ENCODE measurements at regions not wholly inside any gene's neighbourhood (a gene's known extent, or its start where the extent isn't known, plus 50 kb on each side); places are given as distances from the start of the nearest gene placed in this dataset.

DNA sequence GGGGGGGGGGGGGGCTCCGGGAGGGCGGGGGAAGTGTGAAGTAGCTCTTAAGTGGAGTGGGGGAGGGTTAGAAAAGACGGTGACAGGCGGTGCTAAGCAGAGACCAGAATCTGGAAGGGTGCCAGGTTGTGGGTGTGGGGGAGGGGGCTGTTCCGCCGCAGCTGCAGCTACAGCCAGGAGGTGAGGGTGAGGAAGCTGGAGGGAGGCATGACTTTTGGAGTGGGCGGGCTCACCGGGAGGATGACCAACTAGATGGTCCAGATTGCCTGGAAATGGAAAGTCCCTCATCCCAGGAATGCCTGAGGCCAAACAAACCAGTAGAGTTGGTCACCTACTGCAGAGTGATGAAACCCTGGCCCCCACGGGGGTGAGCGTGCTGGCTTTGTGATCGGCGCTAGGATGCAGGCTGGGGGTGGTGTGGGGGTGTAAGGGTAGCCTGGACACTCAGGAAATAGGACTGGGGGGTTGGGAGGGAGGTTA, 158.1 kb upstream of the SHB start:
- DNase-seq (peak; percentile 92), ATAC-seq (peak; percentile 64)
- H3K79me2 ChIP-seq (ENCODE audit: low read length) = no peaks in the 10 kb centered on the region
- peaks cover 16% of the 10 kb centered on the region for H3K4me1 ChIP-seq (ENCODE audit: insufficient read depth, low read length)
- H3K9me2 ChIP-seq (replicated peaks; ENCODE audit: low read length) = no peaks in the 10 kb centered on the region
- peak overlapping the region; percentile 70 for H3K4me2 ChIP-seq (ENCODE audit: low read length)
- ChIA-PET CTCF (no interaction called here), POLR2A (ENCODE audit: unreplicated experiment) (interaction anchor here (0.6 kb wide), 1 partner anchor 427 kb away, joined by 3 read pairs; the partner anchor contains the start of gene DCAF10)
- H3K36me3 ChIP-seq (ENCODE audit: low read depth, low read length) = no peaks in the 10 kb centered on the region
- BruUV-seq (replicated peaks) = no TSS peak
- no peaks in the 10 kb centered on the region for H3F3A ChIP-seq (ENCODE audit: low read length, unreplicated experiment)
- H4K20me1 ChIP-seq (ENCODE audit: low read length) = no peaks in the 10 kb centered on the region
- H3K9ac ChIP-seq (ENCODE audit: low read length) = peak overlapping the region; percentile 5; the same call in 1 of the 2 replicates
- H3K9me3 ChIP-seq (ENCODE audit: low read length) = no peaks in the 10 kb centered on the region
- peak overlapping the region; percentile 29; the same call in 1 of the 2 replicates for H3K4me3 ChIP-seq (ENCODE audit: low read length)
- intact Hi-C loops (cut with micrococcal nuclease) = loop anchor here (10.0 kb wide), 1 partner anchor 52 kb away; no protein-coding TSS in a partner anchor
- peak overlapping the region; percentile 35; the same call in 1 of the 2 replicates for H2AFZ ChIP-seq (ENCODE audit: low read length)
- TF ChIP-seq, protein P1, sequence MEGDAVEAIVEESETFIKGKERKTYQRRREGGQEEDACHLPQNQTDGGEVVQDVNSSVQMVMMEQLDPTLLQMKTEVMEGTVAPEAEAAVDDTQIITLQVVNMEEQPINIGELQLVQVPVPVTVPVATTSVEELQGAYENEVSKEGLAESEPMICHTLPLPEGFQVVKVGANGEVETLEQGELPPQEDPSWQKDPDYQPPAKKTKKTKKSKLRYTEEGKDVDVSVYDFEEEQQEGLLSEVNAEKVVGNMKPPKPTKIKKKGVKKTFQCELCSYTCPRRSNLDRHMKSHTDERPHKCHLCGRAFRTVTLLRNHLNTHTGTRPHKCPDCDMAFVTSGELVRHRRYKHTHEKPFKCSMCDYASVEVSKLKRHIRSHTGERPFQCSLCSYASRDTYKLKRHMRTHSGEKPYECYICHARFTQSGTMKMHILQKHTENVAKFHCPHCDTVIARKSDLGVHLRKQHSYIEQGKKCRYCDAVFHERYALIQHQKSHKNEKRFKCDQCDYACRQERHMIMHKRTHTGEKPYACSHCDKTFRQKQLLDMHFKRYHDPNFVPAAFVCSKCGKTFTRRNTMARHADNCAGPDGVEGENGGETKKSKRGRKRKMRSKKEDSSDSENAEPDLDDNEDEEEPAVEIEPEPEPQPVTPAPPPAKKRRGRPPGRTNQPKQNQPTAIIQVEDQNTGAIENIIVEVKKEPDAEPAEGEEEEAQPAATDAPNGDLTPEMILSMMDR (conservative IDR thresholded peaks at IDR 0.05; ENCODE audit: low read depth, low read length) = no peak
- TF ChIP-seq EZH2phosphoT487 (IDR thresholded peaks at IDR 0.05; ENCODE audit: borderline replicate concordance, low read length) (no peak), EZH2 (IDR thresholded peaks at IDR 0.05; ENCODE audit: low read length, unreplicated experiment) (no peak)
- H3K27me3 ChIP-seq (ENCODE audit: low read length) = no peaks in the 10 kb centered on the region
- H3K27ac ChIP-seq (ENCODE audit: low read length) = peak overlapping the region; percentile 72

DNA sequence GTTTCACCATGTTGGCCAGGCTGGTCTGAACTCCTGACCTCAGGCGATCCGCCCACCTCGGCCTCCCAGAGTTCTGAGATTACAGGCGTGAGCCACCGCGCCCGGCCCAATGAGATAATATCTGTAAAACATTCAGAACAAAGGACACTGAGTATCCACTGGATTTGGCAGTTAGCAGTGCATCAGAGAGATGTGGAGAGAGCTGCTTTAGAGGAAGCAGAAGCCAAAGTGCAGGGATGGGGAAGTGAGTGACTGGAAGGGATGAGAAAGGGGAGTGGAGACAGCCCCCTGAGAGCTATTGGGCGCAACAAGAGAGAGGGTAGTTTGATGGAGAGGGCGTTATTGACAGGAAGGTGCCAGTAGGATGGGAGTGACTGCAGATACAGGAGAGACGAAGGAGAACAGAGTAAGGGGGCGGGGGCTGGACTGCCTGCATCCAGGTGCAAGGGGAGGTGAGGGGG, 157.5 kb upstream of the SHB start:
- Histone ChIP-seq H3F3A (ENCODE audit: low read length, unreplicated experiment) (no peaks in the 10 kb centered on the region), H3K79me2 (ENCODE audit: low read length) (no peaks in the 10 kb centered on the region), H3K9ac (ENCODE audit: low read length) (no peak overlapping the region), H4K20me1 (ENCODE audit: low read length) (no peaks in the 10 kb centered on the region), H3K36me3 (ENCODE audit: low read depth, low read length) (no peaks in the 10 kb centered on the region), H3K4me3 (ENCODE audit: low read length) (no peak overlapping the region), H3K9me3 (ENCODE audit: low read length) (no peaks in the 10 kb centered on the region), H3K27ac (ENCODE audit: low read length) (peak overlapping the region; percentile 8), H3K27me3 (ENCODE audit: low read length) (no peaks in the 10 kb centered on the region), H3K4me1 (ENCODE audit: insufficient read depth, low read length) (peaks cover 16% of the 10 kb centered on the region), H3K4me2 (ENCODE audit: low read length) (peak overlapping the region; percentile 47), H2AFZ (ENCODE audit: low read length) (no peak overlapping the region; the same call in 1 of the 2 replicates), H3K9me2 (replicated peaks; ENCODE audit: low read length) (no peaks in the 10 kb centered on the region)
- no TSS peak for BruUV-seq (replicated peaks)
- no peak for ATAC-seq
- no peak for TF ChIP-seq EZH2 (IDR thresholded peaks at IDR 0.05; ENCODE audit: low read length, unreplicated experiment)
- TF ChIP-seq EZH2phosphoT487 (IDR thresholded peaks at IDR 0.05; ENCODE audit: borderline replicate concordance, low read length) = no peak
- TF ChIP-seq, protein P1 (conservative IDR thresholded peaks at IDR 0.05; ENCODE audit: low read depth, low read length) = no peak
- intact Hi-C loops (cut with micrococcal nuclease) = loop anchor here (10.0 kb wide), 1 partner anchor 52 kb away; no protein-coding TSS in a partner anchor
- DNase-seq = peak; percentile 29
- POLR2A ChIA-PET (ENCODE audit: unreplicated experiment) = no interaction called here
- CTCF ChIA-PET = no interaction called here

DNA sequence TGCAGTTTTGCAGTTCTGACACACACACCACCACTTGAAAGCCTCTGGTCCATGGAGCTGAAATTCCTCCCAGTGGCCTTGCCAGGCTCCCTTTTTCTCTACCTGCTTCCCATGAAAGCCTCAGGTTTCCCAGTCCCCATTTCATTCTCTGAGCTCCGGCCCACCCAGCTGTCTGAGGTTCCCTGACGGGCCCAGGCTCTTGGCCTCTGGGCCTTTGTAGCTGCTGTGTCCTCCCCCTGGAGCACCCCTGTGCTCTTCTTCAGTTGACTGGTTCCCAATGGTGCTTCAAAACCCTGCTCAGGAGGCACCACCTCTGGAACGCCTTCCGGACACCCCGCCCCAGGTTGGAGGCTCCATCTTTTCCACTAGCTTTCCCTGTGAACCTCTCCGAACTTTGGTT, 155.9 kb upstream of the SHB start:
- DNase-seq (no peak), ATAC-seq (no peak)
- H3K9ac ChIP-seq (ENCODE audit: low read length) = no peak overlapping the region
- H3F3A ChIP-seq (ENCODE audit: low read length, unreplicated experiment) = no peaks in the 10 kb centered on the region
- POLR2A ChIA-PET (ENCODE audit: unreplicated experiment) = no interaction called here
- no peaks in the 10 kb centered on the region for H4K20me1 ChIP-seq (ENCODE audit: low read length)
- H3K27ac ChIP-seq (ENCODE audit: low read length) = no peak overlapping the region
- H3K4me2 ChIP-seq (ENCODE audit: low read length) = no peak overlapping the region
- no peak overlapping the region for H3K4me3 ChIP-seq (ENCODE audit: low read length)
- H3K36me3 ChIP-seq (ENCODE audit: low read depth, low read length) = no peaks in the 10 kb centered on the region
- peaks cover 16% of the 10 kb centered on the region for H3K4me1 ChIP-seq (ENCODE audit: insufficient read depth, low read length)
- TF ChIP-seq, protein P1 (conservative IDR thresholded peaks at IDR 0.05; ENCODE audit: low read depth, low read length) = no peak
- no peak for TF ChIP-seq EZH2phosphoT487 (IDR thresholded peaks at IDR 0.05; ENCODE audit: borderline replicate concordance, low read length)
- TF ChIP-seq EZH2 (IDR thresholded peaks at IDR 0.05; ENCODE audit: low read length, unreplicated experiment) = no peak
- H3K79me2 ChIP-seq (ENCODE audit: low read length) = no peaks in the 10 kb centered on the region
- no peaks in the 10 kb centered on the region for H3K9me2 ChIP-seq (replicated peaks; ENCODE audit: low read length)
- BruUV-seq (replicated peaks) = no TSS peak
- H3K9me3 ChIP-seq (ENCODE audit: low read length) = no peaks in the 10 kb centered on the region
- no peaks in the 10 kb centered on the region for H3K27me3 ChIP-seq (ENCODE audit: low read length)
- no peak overlapping the region for H2AFZ ChIP-seq (ENCODE audit: low read length)
- CTCF ChIA-PET = no interaction called here
- intact Hi-C loops (cut with micrococcal nuclease) = loop anchor here (10.0 kb wide), 1 partner anchor 50 kb away; no protein-coding TSS in a partner anchor

Measured in PC-3 (cell line).